OCI-LY1 (cell line): ENCODE measurements at regions not wholly inside any gene's neighbourhood (a gene's known extent, or its start where the extent isn't known, plus 50 kb on each side); places are given as distances from the start of the nearest gene placed in this dataset.

Experiments used
- H2AFZ ChIP-seq: fragments of 200-600 bp; sonication (generic), shearing (Covaris generic); 2 replicates; pipeline ENCODE4 v1.6.0; 2014; ENCODE audit warnings: antibody characterized with exemption, mild to moderate bottlenecking, low read length
- H3F3A ChIP-seq: fragments of 200-600 bp; sonication (generic), shearing (Covaris generic); 2 replicates; pipeline ENCODE4 v1.6.0; 2014; ENCODE audit warnings: mild to moderate bottlenecking, antibody characterized with exemption, low read length, moderate library complexity; ENCODE audit not compliant: insufficient read depth
- H3K27ac ChIP-seq: fragments of 200-600 bp; sonication (generic); 2 replicates; pipeline ENCODE4 v1.5.1; 2014; ENCODE audit warnings: low read length, mixed run types, mild to moderate bottlenecking, low read depth; ENCODE audit not compliant: poor library complexity, severe bottlenecking
- H3K27me3 ChIP-seq: fragments of 200-600 bp; sonication (generic); 2 replicates; pipeline ENCODE4 v1.6.0; 2014; ENCODE audit warnings: antibody characterized with exemption, mild to moderate bottlenecking, low read length, moderate library complexity; ENCODE audit not compliant: insufficient read depth
- H3K36me3 ChIP-seq: fragments of 200-600 bp; sonication (generic); 2 replicates; pipeline ENCODE4 v1.6.1; 2014; ENCODE audit warnings: mild to moderate bottlenecking, antibody characterized with exemption, low read length, moderate library complexity, mixed read lengths; ENCODE audit not compliant: insufficient read depth
- H3K4me1 ChIP-seq: fragments of 200-600 bp; sonication (generic); 2 replicates; pipeline ENCODE4 v1.5.1; 2014; ENCODE audit warnings: mild to moderate bottlenecking, low read length, moderate library complexity; ENCODE audit not compliant: insufficient read depth, severe bottlenecking
- H3K4me2 ChIP-seq: fragments of 200-600 bp; sonication (generic), shearing (Covaris generic); 2 replicates; pipeline ENCODE4 v1.6.1; 2014; ENCODE audit warnings: low read length
- H3K4me3 ChIP-seq: fragments of 200-600 bp; sonication (generic); 2 replicates; pipeline ENCODE4 v1.5.1; 2014; ENCODE audit warnings: low read length, low read depth, mild to moderate bottlenecking, mixed read lengths; ENCODE audit not compliant: poor library complexity, severe bottlenecking
- H3K79me2 ChIP-seq: fragments of 200-600 bp; shearing (Covaris generic); 2 replicates; pipeline ENCODE4 v1.6.1; 2016; ENCODE audit warnings: mixed run types, low read length, mixed read lengths; ENCODE audit not compliant: insufficient read depth
- H3K9ac ChIP-seq: fragments of 200-600 bp; sonication (generic), shearing (Covaris generic); 2 replicates; pipeline ENCODE4 v1.6.1; 2014; ENCODE audit warnings: mild to moderate bottlenecking, low read length, mixed read lengths
- H3K9me2 ChIP-seq: fragments of 200-600 bp; sonication (generic), shearing (Covaris generic); 2 replicates; pipeline ENCODE4 v1.6.1; 2014; ENCODE audit warnings: low read depth, mild to moderate bottlenecking, low read length, mixed read lengths
- H3K9me3 ChIP-seq: fragments of 200-600 bp; shearing (Covaris generic); 2 replicates; pipeline ENCODE4 v1.6.1; 2014; ENCODE audit warnings: low read length, mixed read lengths
- H4K20me1 ChIP-seq: fragments of 200-600 bp; sonication (generic), shearing (Covaris generic); 2 replicates; pipeline ENCODE4 v1.6.0; 2016; ENCODE audit warnings: mild to moderate bottlenecking, low read length; ENCODE audit not compliant: insufficient read depth
- EZH2 ChIP-seq: fragments of 200-600 bp; sonication (generic), shearing (Covaris generic); IDR thresholded peaks from 2 replicates; pipeline ENCODE4 v1.8.0; 2017; ENCODE audit warnings: borderline replicate concordance, mixed run types, mild to moderate bottlenecking, antibody characterized with exemption, low read length, moderate library complexity, mixed read lengths
- TF ChIP-seq, protein P1 (sequence below): fragments of 200-600 bp; sonication (generic), shearing (Covaris generic); IDR thresholded peaks from 2 replicates; pipeline ENCODE4 v1.5.1; 2017; ENCODE audit warnings: mild to moderate bottlenecking, antibody characterized with exemption, low read length, moderate library complexity, mixed read lengths

GRCh38 chr14:98118749-98119148 lies 1153.2 kb downstream of the BCL11B start:
- no peaks in the 10 kb centered on the region for H3K4me1 ChIP-seq
- no peaks in the 10 kb centered on the region for H3K79me2 ChIP-seq
- no peaks in the 10 kb centered on the region for H3K36me3 ChIP-seq
- no peaks in the 10 kb centered on the region for H4K20me1 ChIP-seq
- no peak overlapping the region for H3K27ac ChIP-seq
- no peaks in the 10 kb centered on the region for H3F3A ChIP-seq
- TF ChIP-seq, protein P1, sequence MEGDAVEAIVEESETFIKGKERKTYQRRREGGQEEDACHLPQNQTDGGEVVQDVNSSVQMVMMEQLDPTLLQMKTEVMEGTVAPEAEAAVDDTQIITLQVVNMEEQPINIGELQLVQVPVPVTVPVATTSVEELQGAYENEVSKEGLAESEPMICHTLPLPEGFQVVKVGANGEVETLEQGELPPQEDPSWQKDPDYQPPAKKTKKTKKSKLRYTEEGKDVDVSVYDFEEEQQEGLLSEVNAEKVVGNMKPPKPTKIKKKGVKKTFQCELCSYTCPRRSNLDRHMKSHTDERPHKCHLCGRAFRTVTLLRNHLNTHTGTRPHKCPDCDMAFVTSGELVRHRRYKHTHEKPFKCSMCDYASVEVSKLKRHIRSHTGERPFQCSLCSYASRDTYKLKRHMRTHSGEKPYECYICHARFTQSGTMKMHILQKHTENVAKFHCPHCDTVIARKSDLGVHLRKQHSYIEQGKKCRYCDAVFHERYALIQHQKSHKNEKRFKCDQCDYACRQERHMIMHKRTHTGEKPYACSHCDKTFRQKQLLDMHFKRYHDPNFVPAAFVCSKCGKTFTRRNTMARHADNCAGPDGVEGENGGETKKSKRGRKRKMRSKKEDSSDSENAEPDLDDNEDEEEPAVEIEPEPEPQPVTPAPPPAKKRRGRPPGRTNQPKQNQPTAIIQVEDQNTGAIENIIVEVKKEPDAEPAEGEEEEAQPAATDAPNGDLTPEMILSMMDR = no peak
- no peak for TF ChIP-seq EZH2
- H3K9ac ChIP-seq = no peak overlapping the region
- no peaks in the 10 kb centered on the region for H3K9me2 ChIP-seq
- no peaks in the 10 kb centered on the region for H3K27me3 ChIP-seq
- H3K4me2 ChIP-seq = no peak overlapping the region
- no peaks in the 10 kb centered on the region for H3K9me3 ChIP-seq
- no peak overlapping the region for H3K4me3 ChIP-seq
- no peak overlapping the region for H2AFZ ChIP-seq

GRCh38 chr14:98119739-98120138 lies 1152.3 kb downstream of the BCL11B start:
- no peaks in the 10 kb centered on the region for H3K27me3 ChIP-seq
- H3K4me3 ChIP-seq = no peak overlapping the region
- no peaks in the 10 kb centered on the region for H3K9me3 ChIP-seq
- H2AFZ ChIP-seq = no peak overlapping the region
- H3K4me1 ChIP-seq = no peaks in the 10 kb centered on the region
- H3K27ac ChIP-seq = no peak overlapping the region
- H3K36me3 ChIP-seq = no peaks in the 10 kb centered on the region
- TF ChIP-seq, protein P1 = no peak
- H3K79me2 ChIP-seq = no peaks in the 10 kb centered on the region
- H4K20me1 ChIP-seq = no peaks in the 10 kb centered on the region
- H3K9ac ChIP-seq = no peak overlapping the region
- no peak overlapping the region for H3K4me2 ChIP-seq
- no peaks in the 10 kb centered on the region for H3F3A ChIP-seq
- H3K9me2 ChIP-seq = no peaks in the 10 kb centered on the region

DNA sequence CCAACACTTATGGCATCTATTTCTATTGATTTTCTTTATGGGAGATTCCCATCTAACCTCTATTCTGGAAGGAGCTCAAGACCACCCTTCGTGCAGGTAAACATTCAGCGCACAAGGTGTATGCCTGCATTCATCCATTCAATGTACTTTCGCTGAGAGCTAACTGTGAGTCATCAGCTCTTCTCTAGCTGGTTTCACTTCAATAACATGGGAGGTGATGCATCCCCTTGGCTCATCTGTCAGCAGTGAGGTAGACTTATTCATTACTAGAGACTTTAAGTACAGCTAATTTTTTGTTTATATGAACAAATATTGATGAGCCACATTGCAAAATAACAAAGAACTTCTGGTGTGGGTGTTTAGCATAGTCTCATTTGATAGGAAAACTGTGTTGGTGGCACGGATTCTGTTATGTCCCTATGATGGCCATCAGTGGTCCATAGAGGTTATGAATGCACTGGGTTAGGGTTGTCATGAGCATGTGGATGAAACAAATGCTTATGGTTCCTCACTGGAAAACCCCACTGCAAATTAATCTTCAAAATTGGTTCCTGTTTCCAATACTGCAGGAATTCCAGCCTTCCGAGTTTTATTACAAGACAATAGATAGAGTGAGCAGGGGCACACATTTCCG lies 1151.0 kb downstream of the BCL11B start:
- Histone ChIP-seq H3K4me3 (no peak overlapping the region), H2AFZ (no peak overlapping the region), H3F3A (no peaks in the 10 kb centered on the region), H3K9me2 (no peaks in the 10 kb centered on the region), H3K27ac (no peak overlapping the region), H3K9ac (no peak overlapping the region), H3K27me3 (no peaks in the 10 kb centered on the region), H3K4me2 (no peak overlapping the region), H3K9me3 (no peaks in the 10 kb centered on the region), H3K4me1 (no peaks in the 10 kb centered on the region), H4K20me1 (no peaks in the 10 kb centered on the region), H3K79me2 (no peaks in the 10 kb centered on the region), H3K36me3 (no peaks in the 10 kb centered on the region)
- TF ChIP-seq EZH2 = no peak
- TF ChIP-seq, protein P1 = no peak
